Activated T-cell treated with anti-CD3 and anti-CD28 coated beads, Interleukin-2, amount 50 U/mL, for 4 hours (primary cell): ENCODE measurements at regions not wholly inside any gene's neighbourhood (a gene's known extent, or its start where the extent isn't known, plus 50 kb on each side); places are given as distances from the start of the nearest gene placed in this dataset.
"Not testable (repeated sequence)": the region's sequence is repeated elsewhere in the genome, so short reads cannot be mapped to it uniquely, and the experiment has no call there.

ENCODE experiments used
- ATAC-seq, 2 donors: fragments of 200-7000 bp; cut with Tn5 transposase; one replicate each; pipeline ENCODE4 v1.10.0; 2021
- DNase-seq: peaks from one replicate; pipeline ENCODE4 v3.0.0-alpha.2; 2020
- H3K27me3 Mint-ChIP-seq: one replicate; pipeline ENCODE4 v1.8.0; 2021; ENCODE audit warnings: low read depth, mixed read lengths
- H3K36me3 Mint-ChIP-seq: one replicate; pipeline ENCODE4 v1.8.0; 2022; ENCODE audit warnings: mixed read lengths; ENCODE audit not compliant: insufficient read depth
- H3K4me1 Mint-ChIP-seq: one replicate; pipeline ENCODE4 v1.8.0; 2021; ENCODE audit warnings: low read depth, mixed read lengths
- H3K4me3 Mint-ChIP-seq: one replicate; pipeline ENCODE4 v1.8.0; 2021; ENCODE audit warnings: mild to moderate bottlenecking, moderate library complexity, mixed read lengths
- H3K9me3 Mint-ChIP-seq: one replicate; pipeline ENCODE4 v1.8.0; 2021; ENCODE audit warnings: mixed read lengths

DNA sequence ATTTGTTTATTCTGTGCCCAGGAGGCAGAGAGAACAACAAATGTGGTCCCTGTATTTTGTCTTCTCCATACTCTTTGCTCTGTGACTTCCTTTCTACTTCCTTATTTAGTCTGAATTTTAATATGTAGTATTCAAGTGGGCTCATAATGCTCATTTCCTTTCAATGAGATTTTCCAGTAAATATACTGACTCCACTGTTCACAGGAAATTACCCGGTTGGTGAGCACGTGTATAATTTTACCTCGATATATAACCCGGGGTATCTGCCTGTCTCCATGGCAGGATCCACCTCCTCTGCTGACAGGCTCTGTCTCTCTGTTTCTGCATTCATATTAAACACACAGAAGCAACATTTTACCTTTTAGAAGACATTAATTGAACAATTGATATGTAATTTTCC, 166.0 kb downstream of the SLC38A4 start:
- Mint-ChIP-seq H3K27me3 (no peaks in the 10 kb centered on the region), H3K36me3 (no peaks in the 10 kb centered on the region), H3K4me1 (peaks cover 27% of the 10 kb centered on the region), H3K4me3 (no peak overlapping the region), H3K9me3 (no peaks in the 10 kb centered on the region)
- DNase-seq, result no peak
- no peak for ATAC-seq

DNA sequence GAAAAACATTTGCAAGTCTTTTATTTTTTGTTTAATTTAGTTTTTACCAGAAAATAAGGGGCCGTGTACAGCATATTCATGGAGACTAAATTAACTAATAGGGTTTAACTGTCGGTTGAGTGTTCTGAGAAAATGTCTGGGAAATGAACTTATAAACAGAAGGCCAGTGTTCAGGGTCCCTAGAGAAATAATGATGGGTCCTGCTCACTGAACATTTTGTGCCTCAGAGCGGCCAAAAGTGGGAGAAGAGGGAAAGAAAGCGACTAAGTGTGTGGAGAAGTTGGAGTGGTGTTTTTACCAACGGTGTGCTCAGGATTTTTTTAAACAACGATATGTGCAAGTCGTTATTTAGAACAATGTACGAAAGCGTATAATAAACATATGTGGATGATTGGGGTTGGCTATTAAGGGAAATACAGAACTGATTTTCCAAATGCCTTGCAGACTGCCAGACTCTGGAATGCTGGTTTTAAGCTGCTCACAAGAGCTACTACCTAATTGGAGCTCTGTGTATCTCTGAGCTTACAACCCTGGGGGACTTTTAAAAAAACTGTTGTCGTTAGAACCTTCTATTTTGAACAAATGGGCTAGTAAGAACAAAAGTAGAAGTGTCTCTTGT, 166.7 kb downstream of the SLC38A4 start:
- Mint-ChIP-seq H3K36me3 (peaks cover 3% of the 10 kb centered on the region), H3K27me3 (no peaks in the 10 kb centered on the region), H3K4me1 (peaks cover 26% of the 10 kb centered on the region), H3K9me3 (no peaks in the 10 kb centered on the region), H3K4me3 (no peak overlapping the region)
- DNase-seq (no peak), ATAC-seq (no peak)

DNA sequence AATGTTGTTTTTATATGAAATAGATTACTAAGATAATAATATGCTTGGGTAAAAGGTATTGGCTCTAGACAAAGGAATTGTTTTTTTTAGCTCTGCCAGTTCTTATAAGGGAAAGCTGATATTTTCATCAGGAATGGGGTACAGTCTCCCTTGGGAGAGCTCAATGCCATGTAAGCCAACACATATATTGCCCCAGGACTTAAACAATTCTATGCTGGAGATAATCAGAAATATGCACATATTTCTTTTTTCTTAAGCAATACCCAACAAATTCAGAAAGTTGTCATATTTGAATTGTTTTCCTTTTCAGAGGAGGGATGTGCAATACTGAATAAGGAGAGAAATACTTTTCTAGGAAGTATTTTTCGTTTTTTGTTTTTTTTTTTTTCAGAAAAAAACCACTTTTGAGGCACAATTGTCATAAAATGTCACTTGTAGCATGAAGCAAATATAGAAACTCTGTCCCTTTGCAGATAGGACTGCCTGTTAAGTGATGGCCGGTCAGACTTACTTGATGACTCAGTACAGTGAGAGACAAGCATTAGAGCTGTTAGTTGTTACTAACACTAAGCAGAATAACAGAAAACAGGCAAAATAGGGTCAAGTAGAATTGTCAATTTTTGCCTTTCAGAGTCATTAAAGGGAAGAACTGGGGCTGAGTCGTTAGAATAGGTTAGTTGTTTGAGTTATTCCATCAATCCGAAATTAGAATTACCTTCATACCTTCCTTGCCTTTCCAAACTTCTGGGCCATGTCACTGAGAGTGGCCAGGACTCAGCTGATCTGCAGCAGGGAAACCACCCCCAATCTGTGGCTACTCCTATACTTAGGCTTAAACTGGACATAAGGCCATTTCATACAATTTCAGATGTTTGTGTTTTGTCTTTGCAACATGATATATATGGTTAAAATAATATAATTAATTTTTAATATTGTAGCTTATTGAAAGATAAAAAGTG, 168.1 kb downstream of the SLC38A4 start:
- DNase-seq (no peak), ATAC-seq (no peak)
- Mint-ChIP-seq H3K9me3 (no peaks in the 10 kb centered on the region), H3K4me1 (peaks cover 26% of the 10 kb centered on the region), H3K4me3 (no peak overlapping the region), H3K27me3 (no peaks in the 10 kb centered on the region), H3K36me3 (peaks cover 3% of the 10 kb centered on the region)

DNA sequence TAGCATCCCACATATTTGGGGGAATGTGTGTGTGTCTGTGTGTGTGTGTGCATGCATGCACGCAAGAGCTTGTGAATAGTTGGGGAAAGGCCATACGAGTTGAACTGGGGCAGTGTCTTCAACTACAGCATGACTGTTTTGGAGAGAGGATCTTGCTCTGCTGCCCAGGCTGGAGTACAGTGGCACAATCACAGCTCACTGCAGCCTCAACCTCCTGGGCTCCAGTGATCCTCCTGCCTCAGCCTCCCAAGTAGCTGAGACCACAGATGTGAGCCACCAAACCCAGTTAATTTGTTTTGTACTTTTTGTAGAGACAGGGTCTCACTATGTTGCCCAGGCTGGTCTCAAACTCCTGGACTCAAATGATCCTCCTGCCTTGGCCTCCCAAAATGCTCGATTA, 169.8 kb downstream of the SLC38A4 start:
- H3K9me3 Mint-ChIP-seq, DNase-seq, H3K36me3 Mint-ChIP-seq, H3K4me3 Mint-ChIP-seq, ATAC-seq, H3K27me3 Mint-ChIP-seq: not testable (repeated sequence)
- H3K4me1 Mint-ChIP-seq, result peaks cover 18% of the 10 kb centered on the region

DNA sequence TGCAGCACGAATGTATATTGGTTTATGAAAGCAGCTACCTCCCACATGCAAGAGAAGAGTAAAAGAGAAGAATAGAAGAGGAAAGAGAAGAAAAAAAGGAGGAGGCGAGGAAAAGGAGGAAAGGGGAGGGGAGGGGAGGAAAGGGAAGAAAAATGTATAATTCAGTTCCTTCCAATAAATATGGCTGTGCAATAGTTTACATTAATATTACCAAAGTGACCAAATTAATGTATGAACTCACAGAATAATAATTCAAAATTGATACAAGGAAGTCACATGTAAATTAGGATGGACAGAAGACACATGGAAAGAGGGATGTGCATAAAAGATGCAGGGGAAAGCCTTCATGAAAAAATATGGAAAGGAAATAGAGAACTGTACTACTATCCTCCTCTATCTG, 172.5 kb downstream of the SLC38A4 start:
- H3K9me3 Mint-ChIP-seq, result no peaks in the 10 kb centered on the region
- no peaks in the 10 kb centered on the region for H3K27me3 Mint-ChIP-seq
- no peak overlapping the region for H3K4me3 Mint-ChIP-seq
- peaks cover 3% of the 10 kb centered on the region for H3K36me3 Mint-ChIP-seq
- H3K4me1 Mint-ChIP-seq, result no peaks in the 10 kb centered on the region
- no peak for DNase-seq
- no peak for ATAC-seq

DNA sequence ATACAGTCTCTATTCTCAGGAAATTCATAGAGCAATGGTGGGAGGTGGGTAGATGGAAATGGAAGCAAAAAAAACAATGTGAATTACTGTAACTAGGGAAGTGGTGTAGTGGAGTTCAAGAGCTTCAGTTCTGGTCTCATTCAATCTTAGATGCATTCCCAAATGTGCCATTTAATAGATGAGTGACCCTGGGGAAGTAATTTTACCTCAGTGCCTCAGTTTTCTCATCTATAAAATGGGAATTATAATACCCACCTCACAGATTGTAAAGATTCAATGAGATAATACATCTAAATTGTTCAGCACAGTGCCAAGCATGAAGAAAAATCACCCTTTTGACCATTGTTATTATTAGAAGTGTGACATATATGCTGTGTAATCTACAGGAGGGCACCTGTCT, 173.1 kb downstream of the SLC38A4 start:
- H3K4me3 Mint-ChIP-seq, result no peak overlapping the region
- no peaks in the 10 kb centered on the region for H3K4me1 Mint-ChIP-seq
- no peaks in the 10 kb centered on the region for H3K27me3 Mint-ChIP-seq
- no peaks in the 10 kb centered on the region for H3K9me3 Mint-ChIP-seq
- no peak for ATAC-seq
- peaks cover 3% of the 10 kb centered on the region for H3K36me3 Mint-ChIP-seq
- DNase-seq, result no peak

DNA sequence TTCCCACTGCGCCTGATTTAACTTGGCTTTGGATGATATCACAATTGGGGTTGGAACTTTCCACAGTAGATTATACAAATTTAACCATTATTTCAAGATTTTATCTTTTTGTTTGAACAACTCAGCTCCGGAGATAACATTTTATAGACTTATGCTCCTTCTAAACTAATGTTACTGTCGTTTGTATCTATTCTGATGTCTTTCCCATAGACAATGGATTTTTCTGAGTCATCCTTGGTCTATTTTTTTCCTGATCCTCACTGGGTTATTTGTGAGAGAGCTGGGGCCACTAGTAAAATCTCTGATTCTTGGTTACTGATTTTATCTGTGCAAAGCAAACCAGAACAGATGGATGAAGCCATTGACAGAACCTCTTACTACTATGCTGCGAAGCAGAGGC, 175.1 kb downstream of the SLC38A4 start:
- Mint-ChIP-seq H3K4me3 (no peak overlapping the region), H3K4me1 (no peaks in the 10 kb centered on the region), H3K9me3 (peaks cover 4% of the 10 kb centered on the region), H3K36me3 (peaks cover 5% of the 10 kb centered on the region), H3K27me3 (no peaks in the 10 kb centered on the region)
- no peak for ATAC-seq
- no peak for DNase-seq

DNA sequence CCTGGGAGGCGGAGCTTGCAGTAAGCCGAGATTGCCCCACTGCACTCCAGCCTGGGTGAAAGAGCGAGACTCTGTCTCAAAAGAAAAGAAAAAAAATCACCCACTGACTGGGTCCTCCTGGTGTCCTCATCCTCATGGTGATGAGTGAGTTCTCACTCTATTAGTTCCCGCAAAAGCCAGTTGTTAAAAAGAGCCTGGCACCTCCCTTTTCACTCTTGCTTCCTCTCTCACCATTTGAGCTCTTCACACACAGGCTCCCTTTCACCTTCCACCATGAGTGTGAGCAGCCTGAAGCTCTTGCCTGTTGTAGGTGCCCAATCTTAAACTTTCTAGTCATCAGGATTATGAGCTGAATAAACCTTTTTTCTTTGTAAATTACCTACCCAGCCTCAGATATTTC, 176.4 kb downstream of the SLC38A4 start:
- Mint-ChIP-seq H3K27me3 (no peaks in the 10 kb centered on the region), H3K36me3 (peaks cover 5% of the 10 kb centered on the region), H3K4me3 (no peak overlapping the region), H3K9me3 (peaks cover 4% of the 10 kb centered on the region), H3K4me1 (no peaks in the 10 kb centered on the region)
- DNase-seq (no peak), ATAC-seq (no peak)

DNA sequence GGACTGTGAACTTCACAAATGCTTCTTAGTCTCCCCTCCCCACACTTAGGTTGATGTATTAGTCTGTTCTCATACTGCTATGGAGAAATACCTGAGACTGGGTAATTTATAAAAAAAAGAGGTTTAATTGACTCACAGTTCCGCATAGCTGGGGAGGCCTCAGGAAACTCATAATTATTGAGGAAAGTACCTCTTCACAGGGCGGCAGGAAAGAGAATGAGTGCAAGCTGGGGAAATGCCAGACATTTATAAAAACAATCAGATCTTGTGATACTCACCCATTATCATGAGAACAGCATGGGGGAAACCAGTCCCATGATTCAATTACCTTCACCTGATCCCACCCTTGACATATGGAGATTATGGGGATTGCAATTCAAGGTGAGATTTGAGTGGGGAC, 178.8 kb downstream of the SLC38A4 start:
- Mint-ChIP-seq H3K4me3 (no peak overlapping the region), H3K27me3 (no peaks in the 10 kb centered on the region), H3K36me3 (peaks cover 2% of the 10 kb centered on the region), H3K9me3 (peaks cover 6% of the 10 kb centered on the region), H3K4me1 (no peaks in the 10 kb centered on the region)
- DNase-seq, result no peak
- peak; percentile 25 to 53 for ATAC-seq

DNA sequence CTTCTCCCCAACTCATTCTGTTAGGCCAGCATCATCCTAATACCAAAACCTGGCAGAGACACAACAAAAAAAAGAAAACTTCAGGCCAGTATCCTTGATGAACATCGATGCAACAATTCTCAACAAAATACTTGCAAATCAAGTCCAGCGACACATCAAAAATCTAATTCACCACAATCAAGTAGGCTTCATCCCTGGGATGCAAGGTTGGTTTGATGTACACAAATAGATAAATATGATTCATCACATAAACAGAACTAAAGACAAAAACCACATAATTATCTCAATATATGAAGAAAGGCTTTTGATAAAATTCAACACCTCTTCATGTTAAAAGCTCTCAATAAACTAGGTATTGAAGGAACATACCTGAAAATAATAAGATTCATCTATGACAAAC, 184.1 kb downstream of the SLC38A4 start:
- ATAC-seq, H3K4me1 Mint-ChIP-seq, H3K27me3 Mint-ChIP-seq, DNase-seq, H3K4me3 Mint-ChIP-seq: not testable (repeated sequence)
- H3K36me3 Mint-ChIP-seq, result peaks cover 13% of the 10 kb centered on the region
- H3K9me3 Mint-ChIP-seq, result peaks cover 42% of the 10 kb centered on the region

DNA sequence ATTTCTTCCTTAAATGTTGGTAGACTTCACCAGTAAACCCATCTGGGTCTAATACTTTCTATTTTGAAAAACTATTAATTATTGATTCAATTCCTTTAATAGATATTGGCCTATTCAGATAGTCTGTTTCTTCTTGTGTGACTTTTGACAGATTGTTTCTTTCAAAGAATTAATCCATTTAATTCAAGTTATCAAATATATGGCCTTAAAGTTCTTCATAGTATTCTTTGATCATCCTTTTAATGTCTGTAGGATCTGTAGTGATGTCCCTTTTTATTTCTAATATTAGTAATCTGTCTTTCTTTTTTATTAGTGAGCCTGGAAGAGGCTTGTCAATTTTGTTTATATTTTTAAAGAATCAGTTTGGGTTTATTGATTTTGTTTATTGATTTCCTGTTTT, 190.0 kb downstream of the SLC38A4 start:
- peaks cover 12% of the 10 kb centered on the region for H3K36me3 Mint-ChIP-seq

DNA sequence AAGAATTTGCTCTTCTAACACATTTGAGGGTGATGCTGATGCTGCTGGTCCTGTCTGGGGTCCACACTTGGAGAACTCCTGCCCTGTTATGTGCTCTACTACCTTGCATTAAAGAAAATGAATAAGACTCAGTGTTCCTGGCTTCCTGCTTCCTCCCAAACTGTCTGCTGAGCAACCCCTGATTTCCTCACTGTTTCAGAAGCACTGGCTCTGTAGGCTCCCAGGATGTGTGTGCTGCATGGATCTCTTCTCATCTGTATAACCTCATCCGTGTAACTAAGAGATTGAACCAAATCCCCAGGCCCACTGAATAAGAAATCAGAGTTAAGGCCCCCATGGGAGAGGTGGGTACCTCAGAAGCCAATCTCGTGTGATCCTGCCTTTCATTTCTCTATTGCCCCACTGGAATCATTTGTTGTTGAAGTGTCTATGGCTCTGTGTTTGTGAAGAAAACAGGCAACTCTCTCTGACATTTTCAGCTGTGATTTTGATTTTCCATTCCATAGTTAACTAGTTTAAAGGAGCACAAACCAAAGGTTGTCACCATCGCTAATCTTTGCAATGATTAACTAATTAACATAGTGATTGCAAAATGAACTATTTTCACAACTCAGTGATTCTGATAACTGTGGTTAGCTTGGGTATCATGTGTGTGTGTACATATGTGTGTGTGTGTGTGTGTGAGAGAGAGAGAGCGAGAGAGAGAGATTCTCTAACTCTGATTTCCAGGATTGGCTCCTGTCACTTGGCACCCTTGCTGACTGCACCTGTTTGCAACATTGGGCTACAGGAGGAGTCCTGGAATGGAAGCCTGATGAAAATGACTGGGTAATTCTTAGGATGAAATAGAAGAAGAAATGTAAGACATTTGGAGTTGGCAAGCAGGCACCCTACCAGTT, 196.2 kb downstream of the SLC38A4 start:
- Mint-ChIP-seq H3K36me3 (no peaks in the 10 kb centered on the region), H3K4me1 (peaks cover 6% of the 10 kb centered on the region), H3K9me3 (peaks cover 10% of the 10 kb centered on the region), H3K4me3 (no peak overlapping the region), H3K27me3 (no peaks in the 10 kb centered on the region)
- ATAC-seq (no peak), DNase-seq (no peak)

More for the DNA sequence above, 190.0 kb downstream of the SLC38A4 start:
- H3K4me1 Mint-ChIP-seq, result peaks cover 4% of the 10 kb centered on the region
- no peak for DNase-seq
- peaks cover 50% of the 10 kb centered on the region for H3K9me3 Mint-ChIP-seq
- no peak for ATAC-seq
- H3K4me3 Mint-ChIP-seq, result no peak overlapping the region
- no peaks in the 10 kb centered on the region for H3K27me3 Mint-ChIP-seq

DNA sequence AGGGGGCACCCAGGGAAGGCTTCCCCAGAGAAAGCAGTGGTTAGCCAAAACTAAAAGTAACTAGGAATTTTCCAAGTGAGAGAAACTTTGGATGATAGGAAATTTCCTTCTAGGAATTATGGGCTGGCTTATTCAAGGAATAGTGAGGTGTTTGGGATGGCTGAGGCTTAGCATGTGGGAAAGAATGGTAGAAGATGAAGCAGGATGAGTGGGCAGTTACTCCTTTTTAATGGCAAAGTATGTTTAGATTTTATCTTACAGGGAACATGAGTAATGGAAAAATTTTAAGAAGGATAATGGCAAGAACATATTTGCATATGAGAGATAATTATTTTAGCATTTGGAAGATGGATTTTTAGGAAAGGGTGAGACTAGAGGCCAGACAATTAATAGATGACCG, 197.6 kb downstream of the SLC38A4 start:
- Mint-ChIP-seq H3K9me3 (peaks cover 3% of the 10 kb centered on the region), H3K27me3 (no peaks in the 10 kb centered on the region), H3K4me1 (peaks cover 9% of the 10 kb centered on the region), H3K36me3 (no peaks in the 10 kb centered on the region), H3K4me3 (no peak overlapping the region)
- ATAC-seq (no peak), DNase-seq (no peak)

DNA sequence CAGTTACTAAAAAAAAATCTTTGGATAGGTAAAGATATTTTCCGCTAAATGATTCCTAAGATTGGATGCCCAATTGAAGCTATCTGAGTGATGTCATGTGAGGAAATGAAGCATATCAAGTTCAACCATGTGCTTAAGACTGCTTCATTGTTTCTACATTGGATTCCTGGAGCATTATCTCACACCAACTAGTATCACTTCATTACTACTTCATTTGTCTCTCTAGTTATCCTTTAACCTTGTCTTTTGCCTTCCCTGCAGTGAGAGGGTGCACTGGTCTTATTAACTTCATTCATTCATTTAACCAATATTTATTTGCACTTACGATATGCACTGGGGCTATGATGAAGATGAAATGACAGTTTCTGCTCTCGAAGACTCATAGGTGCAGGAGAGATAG, 198.1 kb downstream of the SLC38A4 start:
- Mint-ChIP-seq H3K4me3 (no peak overlapping the region), H3K9me3 (no peaks in the 10 kb centered on the region), H3K4me1 (peaks cover 9% of the 10 kb centered on the region), H3K36me3 (no peaks in the 10 kb centered on the region), H3K27me3 (no peaks in the 10 kb centered on the region)
- DNase-seq (no peak), ATAC-seq (no peak)
